ENCODE measurements at regions not wholly inside any gene's neighbourhood (a gene's known extent, or its start where the extent isn't known, plus 50 kb on each side); places are given as distances from the start of the nearest gene placed in this dataset.

GRCh38 chr6:1144842-1145767 is 166.8 kb upstream of the FOXQ1 start:
- DNase-seq, result no peak

- no peak for DNase-seq
These were observed 168.2 kb upstream of the FOXQ1 start for GRCh38 chr6:1143655-1144054.

- DNase-seq, result no peak
These were observed 172.6 kb upstream of the FOXQ1 start for GRCh38 chr6:1139155-1139890.

GRCh38 chr6:1137849-1138248 is 174.0 kb upstream of the FOXQ1 start:
- DNase-seq, result no peak

- DNase-seq, result no peak
These were observed 175.1 kb upstream of the FOXQ1 start for GRCh38 chr6:1136827-1137226.

- DNase-seq, result no peak
These were observed 175.5 kb upstream of the FOXQ1 start for GRCh38 chr6:1136415-1136774.

- DNase-seq, result no peak
These were observed 176.0 kb upstream of the FOXQ1 start for GRCh38 chr6:1135726-1136414.

GRCh38 chr6:1131285-1132079 is 180.4 kb upstream of the FOXQ1 start:
- DNase-seq, result no peak

- no peak for DNase-seq
These were observed 181.2 kb upstream of the FOXQ1 start for GRCh38 chr6:1130709-1131108.

GRCh38 chr6:1129131-1129530 is 182.8 kb upstream of the FOXQ1 start:
- no peak for DNase-seq

GRCh38 chr6:1127597-1128288 is 184.2 kb upstream of the FOXQ1 start:
- DNase-seq, result no peak

- no peak for DNase-seq
These were observed 184.8 kb upstream of the FOXQ1 start for GRCh38 chr6:1127129-1127528.

- no peak for DNase-seq
These were observed 185.9 kb upstream of the FOXQ1 start for GRCh38 chr6:1126036-1126435.

- DNase-seq, result no peak
These were observed 186.6 kb upstream of the FOXQ1 start for GRCh38 chr6:1125297-1125696.

- no peak for DNase-seq
These were observed 187.0 kb upstream of the FOXQ1 start for GRCh38 chr6:1124885-1125284.

- no peak for DNase-seq
These were observed 188.2 kb upstream of the FOXQ1 start for GRCh38 chr6:1123386-1124375.

GRCh38 chr6:1122083-1122482 is 189.8 kb upstream of the FOXQ1 start:
- DNase-seq, result no peak

- no peak for DNase-seq
These were observed 193.6 kb upstream of the FOXQ1 start for GRCh38 chr6:1118287-1118647.

- DNase-seq, result no peak
These were observed 194.2 kb upstream of the FOXQ1 start for GRCh38 chr6:1117530-1118286.

GRCh38 chr6:1116149-1116548 is 195.7 kb upstream of the FOXQ1 start:
- DNase-seq, result no peak
